ENCODE measurements at regions not wholly inside any gene's neighbourhood (a gene's known extent, or its start where the extent isn't known, plus 50 kb on each side); places are given as distances from the start of the nearest gene placed in this dataset.

GRCh38 chr10:32146166-32146565 is 89.9 kb upstream of the KIF5B start:
- TF ChIP-seq ZNF660 (CRISPR knock-in tag; IDR thresholded peaks at IDR 0.05; ENCODE audit: borderline replicate concordance, low read depth) (no peak), REXO4 (CRISPR knock-in tag; IDR thresholded peaks at IDR 0.05; ENCODE audit: borderline replicate concordance) (no peak), RFX1 (IDR thresholded peaks at IDR 0.05) (no peak), RFXANK (CRISPR knock-in tag; IDR thresholded peaks at IDR 0.05) (no peak), REST (IDR thresholded peaks at IDR 0.05; ENCODE audit: borderline replicate concordance in 1 of 2, low read depth in 1 of 2, low read length in 2 of 2) (no peak), MAFG (CRISPR knock-in tag; IDR thresholded peaks at IDR 0.05) (no peak), ZNF180 (CRISPR knock-in tag; IDR thresholded peaks at IDR 0.05; ENCODE audit: borderline replicate concordance, low read depth) (no peak), ZNF724P (CRISPR knock-in tag; IDR thresholded peaks at IDR 0.05; ENCODE audit: borderline replicate concordance) (no peak), RXRA (CRISPR knock-in tag; IDR thresholded peaks at IDR 0.05) (no peak), ZNF383 (CRISPR knock-in tag; IDR thresholded peaks at IDR 0.05; ENCODE audit: borderline replicate concordance) (no peak), CREB1 (IDR thresholded peaks at IDR 0.05) (no peak), CREB1 (CRISPR knock-in tag; IDR thresholded peaks at IDR 0.05) (no peak), ATF7-NPFF (CRISPR knock-in tag; IDR thresholded peaks at IDR 0.05; ENCODE audit: low read depth) (no peak), HOXA3 (CRISPR knock-in tag; IDR thresholded peaks at IDR 0.05) (no peak), ZBTB43 (CRISPR knock-in tag; conservative IDR thresholded peaks at IDR 0.05) (no peak), CAMTA2 (CRISPR knock-in tag; IDR thresholded peaks at IDR 0.05; ENCODE audit: borderline replicate concordance) (no peak), KLF9 (CRISPR knock-in tag; IDR thresholded peaks at IDR 0.05; ENCODE audit: low read depth) (no peak), ZNF326 (CRISPR knock-in tag; IDR thresholded peaks at IDR 0.05; ENCODE audit: borderline replicate concordance) (no peak), ZNF367 (CRISPR knock-in tag; IDR thresholded peaks at IDR 0.05; ENCODE audit: borderline replicate concordance) (no peak)
- DNase-seq (ENCODE audit: low spot score) (no peak), ATAC-seq (no peak), FAIRE-seq (no peak)
- no peaks in the 10 kb centered on the region for H4K20me1 ChIP-seq (ENCODE audit: insufficient read depth, low read length)
- H3K27ac ChIP-seq (ENCODE audit: extremely low read length, insufficient read depth, low read length) = no peak overlapping the region
- in situ Hi-C loops (cut with HindIII; ENCODE audit: extremely low pct_ligation_motif_present, low pct_unique_long_range_greater_than_20kb) = no loop called here
- no peak overlapping the region for H3K4me2 ChIP-seq (ENCODE audit: low read depth, low read length)
- no TSS peak for BruUV-seq (replicated peaks)
- H2AFZ ChIP-seq (ENCODE audit: low read length) = no peak overlapping the region
- H3K4me3 ChIP-seq (replicated peaks in 1 of 3; ENCODE audit: insufficient read depth in 1 of 3, low read depth in 2 of 3, low read length in 3 of 3) = no peak overlapping the region
- peaks cover 67% of the 10 kb centered on the region for H3K4me1 ChIP-seq (ENCODE audit: insufficient read depth, low read length)
- H3K27me3 ChIP-seq (ENCODE audit: control insufficient read depth in 1 of 2, insufficient read depth in 2 of 2, low read length in 2 of 2) = no peaks in the 10 kb centered on the region
- 68% methylated on average over 4 of the region's 4 CpGs for WGBS (ENCODE audit: low lambda C conversion rate)
- no peak overlapping the region for H3K9ac ChIP-seq (ENCODE audit: insufficient read depth, low read depth, low read length)
- intact Hi-C loops (cut with micrococcal nuclease; ENCODE audit: unreplicated experiment) = loop anchor here (10.0 kb wide), 1 partner anchor 91 kb away; the partner anchor contains the start of gene KIF5B
- no peaks in the 10 kb centered on the region for H3K36me3 ChIP-seq (replicated peaks in 1 of 2; ENCODE audit: control insufficient read depth in 1 of 2, insufficient read depth in 2 of 2, low read length in 2 of 2)
- no peaks in the 10 kb centered on the region for H3K9me3 ChIP-seq (ENCODE audit: low read length)
- CTCF ChIA-PET (ENCODE audit: low intra/inter-chr PET ratio, low total read pairs) = no interaction called here
- POLR2A ChIA-PET = interaction anchor here (1.1 kb wide), 1 partner anchor 25 kb away, joined by 3 read pairs; no protein-coding TSS in a partner anchor
- H3K79me2 ChIP-seq (ENCODE audit: insufficient read depth, low read length) = no peaks in the 10 kb centered on the region
